Medulla oblongata (tissue), 1 donor: ENCODE measurements at regions not wholly inside any gene's neighbourhood (a gene's known extent, or its start where the extent isn't known, plus 50 kb on each side); places are given as distances from the start of the nearest gene placed in this dataset.

Source experiments
- DNase-seq: peaks from one replicate; pipeline ENCODE4 v3.0.0-alpha.2; 2015; ENCODE audit errors: extremely low spot score

DNA sequence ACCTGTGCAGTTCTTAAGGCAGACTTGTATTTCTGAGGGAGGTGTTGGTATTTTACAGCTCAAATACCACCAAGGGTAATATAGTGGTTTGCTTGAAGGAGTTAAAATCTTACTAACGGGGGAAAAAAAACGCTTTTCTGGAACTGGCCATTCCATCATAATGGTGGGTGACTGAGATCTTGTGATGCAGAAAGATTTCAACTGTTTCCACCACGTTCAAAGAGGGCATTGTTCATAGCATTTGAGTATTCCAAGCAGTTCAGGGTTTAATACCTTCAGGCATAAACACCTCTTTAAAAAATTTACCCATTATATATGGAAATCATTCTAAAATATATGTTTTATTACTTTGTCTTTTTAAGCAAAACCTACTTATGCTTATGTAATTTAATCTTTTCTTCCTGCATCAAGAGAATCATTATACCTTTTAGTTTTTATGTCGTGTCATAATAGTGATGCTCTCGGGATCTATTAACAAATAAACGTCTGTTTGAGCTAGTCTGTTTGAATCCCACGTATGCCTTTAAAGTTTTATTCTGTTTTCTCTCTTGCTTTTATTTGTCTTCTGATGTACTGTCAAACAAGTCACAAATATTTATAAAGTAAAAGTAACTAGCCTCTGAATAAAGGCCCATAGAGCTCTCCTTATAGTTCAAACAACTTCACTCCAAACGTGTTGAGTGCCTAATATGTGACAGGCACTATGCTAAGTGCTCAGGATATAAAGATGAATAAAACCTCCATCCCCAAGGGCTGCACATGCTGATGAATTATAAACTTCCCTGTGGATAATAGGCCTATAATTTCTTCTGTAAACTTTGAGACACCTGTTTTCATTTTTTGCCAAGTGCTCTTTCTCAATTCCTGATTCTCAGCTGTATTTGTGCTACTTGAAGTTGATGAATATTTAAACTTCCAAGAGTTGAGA, 298.8 kb upstream of the FERMT1 start:
- DNase-seq: no peak

DNA sequence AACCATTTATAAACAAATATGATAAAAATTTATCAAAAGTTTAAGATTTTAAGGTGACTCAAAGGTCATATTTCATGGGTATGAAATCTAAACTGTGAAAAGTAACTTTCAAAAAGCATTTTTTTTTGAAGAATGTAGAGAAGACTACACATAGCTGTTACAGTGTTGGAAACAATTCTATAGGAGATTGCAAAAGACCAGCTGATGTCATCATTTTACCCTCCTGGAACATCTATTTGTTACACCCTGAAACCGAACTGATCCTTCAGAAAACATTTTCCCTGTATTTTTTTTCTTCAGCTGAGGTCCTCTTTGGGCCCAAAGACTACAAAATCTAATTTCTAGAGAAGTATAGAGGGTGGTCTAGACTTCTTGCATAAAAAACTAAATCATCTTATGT, 297.5 kb upstream of the FERMT1 start:
- DNase-seq: no peak

DNA sequence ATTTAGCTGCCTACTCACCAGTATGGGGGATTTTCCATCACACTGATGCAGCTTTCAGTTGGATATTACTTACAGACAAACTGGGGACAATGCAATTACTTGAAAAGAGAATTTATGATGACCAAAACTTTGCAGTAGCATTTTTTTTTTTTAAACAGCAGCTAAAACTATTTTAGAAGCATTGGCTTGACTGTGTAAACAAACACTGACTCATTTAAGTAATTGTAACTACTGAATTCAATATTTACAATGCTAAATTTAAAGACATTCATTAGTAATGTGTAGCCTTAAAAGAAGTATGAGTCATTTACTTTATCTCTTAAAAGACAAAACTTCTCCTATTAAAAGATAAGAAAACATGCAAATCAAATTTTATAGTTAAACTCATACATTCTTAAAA, 295.9 kb upstream of the FERMT1 start:
- DNase-seq: no peak

DNA sequence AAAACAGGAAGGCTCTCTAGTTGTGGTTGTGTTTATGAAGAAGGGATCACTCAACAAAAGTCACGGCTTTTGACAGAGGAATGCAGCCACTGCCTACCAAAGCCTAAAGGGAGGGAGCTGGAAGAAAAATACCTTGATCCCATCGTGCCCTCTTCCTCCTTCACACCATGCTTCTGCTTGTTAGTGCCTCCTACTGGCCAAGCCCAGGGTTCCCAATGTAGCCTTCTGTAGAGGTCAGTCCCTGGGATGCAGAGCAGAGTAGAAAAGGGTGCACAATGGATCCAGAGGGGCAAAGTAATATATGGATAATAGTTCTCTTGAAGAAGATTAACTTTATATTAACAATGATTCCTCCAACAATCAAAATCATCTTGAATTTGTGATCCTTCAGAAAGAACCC, 293.5 kb upstream of the FERMT1 start:
- no peak for DNase-seq

DNA sequence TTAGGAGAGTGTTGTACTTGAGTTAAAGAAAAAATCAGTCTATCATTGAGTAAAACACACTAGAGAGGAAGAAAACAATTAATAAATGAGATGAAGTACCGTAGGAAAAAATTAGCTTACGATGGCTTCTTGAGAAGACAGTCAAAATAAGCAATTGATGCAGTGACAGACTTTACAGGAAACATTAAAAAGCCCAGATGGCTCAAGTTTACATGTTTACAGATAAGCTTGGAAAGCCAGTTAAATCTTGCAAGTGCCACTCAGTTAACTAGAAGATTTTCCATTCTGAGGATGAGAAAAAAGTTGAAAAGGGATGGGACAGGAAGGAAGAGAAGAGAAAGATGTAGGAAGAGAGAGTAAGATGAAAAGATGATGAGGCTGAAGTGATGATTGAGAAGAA, 288.8 kb upstream of the FERMT1 start:
- no peak for DNase-seq

GRCh38 chr20:6410721-6411120, 287.9 kb upstream of the FERMT1 start:
- no peak for DNase-seq

GRCh38 chr20:6407163-6407562, 284.3 kb upstream of the FERMT1 start:
- no peak for DNase-seq

- DNase-seq: no peak
Measured at GRCh38 chr20:6401893-6402557, 279.2 kb upstream of the FERMT1 start.

DNA sequence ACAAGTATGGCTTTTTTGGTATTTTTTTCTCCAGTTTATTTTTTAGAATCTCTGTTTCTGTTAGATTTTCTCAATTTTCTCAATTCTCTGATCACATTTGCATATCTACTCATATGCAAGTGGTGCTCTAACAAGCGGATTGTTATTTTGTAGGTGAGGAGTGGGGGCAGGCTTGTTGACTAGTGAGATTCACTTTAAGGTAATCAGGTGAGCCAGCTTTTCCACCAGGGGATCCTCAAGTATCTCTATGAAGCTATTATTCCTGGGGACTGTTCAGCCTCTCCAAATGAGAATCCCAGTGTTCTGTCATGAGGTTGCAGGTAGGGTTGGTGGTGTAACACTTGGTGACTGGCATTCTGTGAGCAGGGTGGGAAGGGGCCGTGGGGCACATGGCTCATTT, 274.3 kb upstream of the FERMT1 start:
- DNase-seq: no peak

DNA sequence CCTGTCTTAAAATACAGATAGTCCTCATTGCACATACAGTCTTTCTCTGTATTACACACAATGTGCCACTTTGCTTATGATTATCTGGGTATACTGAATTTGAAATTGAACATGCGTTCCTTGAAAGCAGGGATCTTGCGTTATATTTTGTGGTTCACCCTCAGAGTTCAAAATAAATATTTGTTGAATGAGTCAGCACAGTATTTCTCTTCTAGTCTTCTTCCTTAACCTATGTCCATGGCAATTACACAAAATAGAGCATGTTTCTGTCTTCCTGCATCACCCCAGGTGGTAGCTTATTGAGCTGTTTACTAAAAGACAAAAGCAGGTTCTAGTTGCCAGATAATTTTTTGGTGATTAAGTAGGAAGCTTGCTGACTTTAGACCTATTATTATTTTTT, 272.9 kb upstream of the FERMT1 start:
- no peak for DNase-seq

- DNase-seq: no peak
Measured at GRCh38 chr20:6388671-6389197, 265.9 kb upstream of the FERMT1 start.

DNA sequence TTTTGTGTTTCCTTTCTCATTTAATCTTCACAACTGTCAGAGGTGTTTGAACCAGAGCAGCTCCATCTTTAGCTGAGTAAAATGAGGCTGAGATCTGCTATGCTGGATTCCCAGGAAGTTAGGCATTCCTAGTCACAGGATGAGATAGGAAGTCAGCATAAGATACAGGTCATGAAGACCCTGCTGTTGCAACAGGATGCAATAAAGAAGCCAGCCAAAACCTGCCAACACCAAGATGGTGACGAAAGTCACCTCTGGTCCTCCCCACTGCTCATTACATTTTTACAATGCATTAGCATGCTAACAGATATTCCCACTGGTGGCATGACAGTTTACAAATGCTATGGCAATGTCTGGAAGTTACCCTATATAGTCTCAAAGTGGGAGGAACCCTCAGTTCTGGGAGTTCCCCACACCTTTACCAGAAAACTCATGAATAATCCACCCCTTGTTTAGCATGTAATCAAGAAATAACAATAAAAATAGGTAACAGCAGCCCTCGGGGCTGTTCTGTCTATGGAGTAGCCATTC, 262.2 kb upstream of the FERMT1 start:
- DNase-seq: no peak

DNA sequence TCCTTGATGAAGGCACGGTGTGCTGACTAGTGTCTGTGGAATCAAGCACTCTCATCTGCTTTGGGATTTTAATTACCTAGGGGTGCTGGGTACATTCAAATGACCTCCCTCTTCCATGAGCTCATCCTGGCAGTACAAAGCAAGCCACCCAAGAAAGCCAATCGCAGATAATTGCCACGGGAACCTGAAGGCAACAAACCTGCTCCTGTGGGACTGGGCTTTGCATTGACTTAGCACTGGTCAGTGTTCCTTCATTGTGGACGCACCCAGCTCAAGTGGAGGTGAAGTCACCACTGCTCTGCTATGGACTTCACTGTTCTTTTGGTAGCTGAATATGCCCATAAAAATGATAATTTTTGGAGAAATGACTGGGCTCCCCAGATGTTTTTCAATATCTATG, 261.6 kb upstream of the FERMT1 start:
- DNase-seq: no peak

GRCh38 chr20:6381887-6382286, 259.1 kb upstream of the FERMT1 start:
- DNase-seq: no peak

DNA sequence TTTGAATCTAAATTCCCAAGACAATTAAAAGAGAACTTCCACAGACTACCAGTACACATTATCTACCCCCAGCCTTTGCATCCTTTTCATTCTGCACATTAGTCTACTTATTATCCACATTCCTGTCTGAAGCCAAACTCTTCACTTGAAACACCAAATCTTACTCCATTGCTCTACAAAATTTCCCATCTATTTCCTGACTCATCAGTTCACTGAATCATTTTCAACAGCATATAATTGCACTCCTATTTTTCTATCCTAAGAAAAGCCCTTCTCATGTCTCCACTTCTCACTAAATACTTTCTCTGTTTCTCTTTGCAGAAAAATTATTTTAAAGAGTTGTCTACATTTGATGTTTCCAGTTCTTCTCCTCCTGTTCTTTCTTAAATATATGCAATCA, 239.4 kb upstream of the FERMT1 start:
- no peak for DNase-seq

GRCh38 chr20:6360766-6361165, 237.9 kb upstream of the FERMT1 start:
- DNase-seq: no peak

DNA sequence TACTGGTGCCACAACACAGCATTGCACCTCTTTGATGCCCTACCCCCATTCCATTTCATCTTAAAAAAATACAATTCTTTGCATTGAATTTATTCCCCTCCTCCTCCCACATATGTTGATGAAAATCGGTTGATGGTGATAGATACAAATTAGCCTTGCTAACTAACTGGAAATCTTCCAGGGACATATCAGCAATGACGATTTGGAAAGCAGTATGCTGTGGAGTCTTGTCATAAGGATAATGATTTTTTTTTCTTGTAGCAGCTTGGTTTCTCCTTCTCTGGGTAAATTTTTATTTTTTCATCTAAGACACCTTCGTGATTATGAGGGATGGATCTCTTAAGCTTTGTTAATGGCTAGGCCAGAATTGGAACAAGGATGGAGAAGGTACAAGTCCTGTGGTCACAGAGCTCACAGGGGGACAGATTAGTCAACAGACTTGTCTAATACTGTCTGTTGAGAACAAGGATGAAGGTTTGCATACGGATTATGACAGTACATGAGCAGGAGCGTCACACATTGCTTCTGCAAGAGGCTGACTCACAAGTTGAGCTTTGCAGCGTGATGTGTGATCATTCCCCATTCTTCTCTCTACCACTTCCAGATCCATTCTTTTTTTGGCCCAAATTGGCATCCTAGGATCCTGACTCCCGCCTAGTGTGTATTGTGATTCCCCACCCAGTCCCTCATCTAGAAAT, 233.1 kb upstream of the FERMT1 start:
- no peak for DNase-seq

- DNase-seq: no peak
Measured at GRCh38 chr20:6348908-6349307, 226.1 kb upstream of the FERMT1 start.

DNA sequence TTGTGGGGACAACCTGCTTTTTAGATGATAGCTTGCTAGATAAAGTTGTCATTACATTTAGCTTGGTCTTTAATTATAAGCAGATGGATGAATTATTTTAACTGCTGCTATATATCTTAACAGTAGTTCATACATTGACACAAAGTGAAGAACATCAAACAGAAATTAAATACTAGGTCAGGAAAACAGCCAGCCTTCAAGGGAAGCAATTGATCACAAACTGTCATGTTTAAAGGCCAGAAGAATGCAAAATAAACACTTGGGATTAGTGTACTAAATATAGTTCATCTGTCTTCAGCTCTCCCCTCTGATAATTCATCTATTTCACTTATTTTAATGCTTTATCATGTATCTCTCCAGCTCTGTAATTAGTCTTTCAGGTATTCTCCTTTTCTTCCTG, 225.1 kb upstream of the FERMT1 start:
- no peak for DNase-seq

DNA sequence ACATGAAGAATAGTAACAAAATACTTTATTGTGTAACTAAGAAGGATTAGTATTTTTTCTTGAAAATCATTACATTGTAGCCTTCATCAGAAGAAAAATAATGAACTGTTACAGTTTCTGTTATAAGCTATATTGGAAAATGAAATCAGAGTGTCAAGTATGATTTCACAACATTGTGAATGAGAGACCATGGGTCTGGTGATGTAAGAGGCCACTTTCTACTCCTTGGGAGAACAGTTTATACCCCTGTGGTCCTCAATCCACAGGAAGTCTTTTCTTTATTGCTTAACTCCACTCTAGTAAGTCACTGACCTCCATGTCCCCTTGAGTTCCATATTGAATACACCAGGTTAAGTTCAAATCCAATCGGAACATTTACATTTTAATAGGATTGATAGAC, 218.7 kb upstream of the FERMT1 start:
- DNase-seq: no peak

DNA sequence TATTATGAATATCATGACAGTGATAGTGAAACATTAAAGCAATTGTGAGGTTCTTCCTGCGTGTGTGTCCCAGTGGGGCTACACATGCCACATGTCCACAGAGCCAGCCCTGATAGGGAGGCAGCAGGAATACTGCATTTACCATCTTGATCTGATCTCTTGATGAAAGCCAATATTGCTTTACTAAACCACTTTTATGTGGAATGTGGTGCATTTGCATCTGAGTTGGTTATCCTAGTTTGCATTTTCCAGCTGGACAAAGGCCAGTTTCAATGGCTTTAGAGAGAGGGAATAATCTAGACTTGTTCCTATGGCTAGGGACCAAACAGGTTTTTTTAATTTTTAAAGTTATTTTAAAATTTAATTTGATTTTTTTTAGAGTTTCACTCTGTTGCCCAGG, 216.3 kb upstream of the FERMT1 start:
- no peak for DNase-seq

- no peak for DNase-seq
Measured at GRCh38 chr20:6333110-6333509, 210.3 kb upstream of the FERMT1 start.
